Stomach (tissue), 4 donors: ENCODE measurements at regions not wholly inside any gene's neighbourhood (a gene's known extent, or its start where the extent isn't known, plus 50 kb on each side); places are given as distances from the start of the nearest gene placed in this dataset.

ENCODE experiments used
- POLR2A ChIP-seq, 4 donors: fragments of 450-650 bp; IDR thresholded peaks; one replicate each; pipeline ENCODE4 v1.6.1; 2016; ENCODE audit warnings: antibody characterized with exemption in 4 of 4, control low read depth in 2 of 4, mild to moderate bottlenecking in 1 of 4, moderate library complexity in 1 of 4
- TF ChIP-seq, protein P1 (sequence below), 7 experiments: fragments of 450-650 bp in 4 of 7; fragments of 200-600 bp in 3 of 7; sonication (generic) in 3 of 7; IDR thresholded peaks; one replicate each; pipeline ENCODE4 v1.5.1; 2016 to 2019; ENCODE audit warnings: antibody characterized with exemption in 7 of 7, control low read depth in 2 of 7, mild to moderate bottlenecking in 1 of 7

DNA sequence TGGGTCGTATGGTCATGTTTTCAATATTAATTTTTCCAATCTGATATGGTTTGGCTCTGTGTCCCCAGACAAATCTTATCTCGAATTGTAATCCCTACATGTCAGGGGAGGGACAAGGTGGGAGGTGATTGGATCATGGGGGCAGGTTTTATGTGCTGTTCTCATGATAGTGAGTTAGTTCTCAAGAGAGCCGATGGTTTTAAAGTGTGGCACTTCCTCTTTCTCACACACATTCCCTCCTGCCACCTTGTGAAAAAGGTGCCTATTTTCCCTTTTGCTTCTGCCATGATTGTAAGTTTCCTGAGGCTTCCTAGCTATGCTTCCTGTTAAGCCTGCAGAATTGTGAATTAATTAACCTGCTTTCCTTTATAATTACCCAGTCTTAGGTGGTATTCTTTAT lies 309.1 kb upstream of the GRIN3A start:
- TF ChIP-seq, protein P1, sequence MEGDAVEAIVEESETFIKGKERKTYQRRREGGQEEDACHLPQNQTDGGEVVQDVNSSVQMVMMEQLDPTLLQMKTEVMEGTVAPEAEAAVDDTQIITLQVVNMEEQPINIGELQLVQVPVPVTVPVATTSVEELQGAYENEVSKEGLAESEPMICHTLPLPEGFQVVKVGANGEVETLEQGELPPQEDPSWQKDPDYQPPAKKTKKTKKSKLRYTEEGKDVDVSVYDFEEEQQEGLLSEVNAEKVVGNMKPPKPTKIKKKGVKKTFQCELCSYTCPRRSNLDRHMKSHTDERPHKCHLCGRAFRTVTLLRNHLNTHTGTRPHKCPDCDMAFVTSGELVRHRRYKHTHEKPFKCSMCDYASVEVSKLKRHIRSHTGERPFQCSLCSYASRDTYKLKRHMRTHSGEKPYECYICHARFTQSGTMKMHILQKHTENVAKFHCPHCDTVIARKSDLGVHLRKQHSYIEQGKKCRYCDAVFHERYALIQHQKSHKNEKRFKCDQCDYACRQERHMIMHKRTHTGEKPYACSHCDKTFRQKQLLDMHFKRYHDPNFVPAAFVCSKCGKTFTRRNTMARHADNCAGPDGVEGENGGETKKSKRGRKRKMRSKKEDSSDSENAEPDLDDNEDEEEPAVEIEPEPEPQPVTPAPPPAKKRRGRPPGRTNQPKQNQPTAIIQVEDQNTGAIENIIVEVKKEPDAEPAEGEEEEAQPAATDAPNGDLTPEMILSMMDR (IDR thresholded peaks at IDR 0.05) = no peak
- no peak for TF ChIP-seq POLR2A (IDR thresholded peaks at IDR 0.05)
